ENCODE measurements at regions not wholly inside any gene's neighbourhood (a gene's known extent, or its start where the extent isn't known, plus 50 kb on each side); places are given as distances from the start of the nearest gene placed in this dataset.

DNA sequence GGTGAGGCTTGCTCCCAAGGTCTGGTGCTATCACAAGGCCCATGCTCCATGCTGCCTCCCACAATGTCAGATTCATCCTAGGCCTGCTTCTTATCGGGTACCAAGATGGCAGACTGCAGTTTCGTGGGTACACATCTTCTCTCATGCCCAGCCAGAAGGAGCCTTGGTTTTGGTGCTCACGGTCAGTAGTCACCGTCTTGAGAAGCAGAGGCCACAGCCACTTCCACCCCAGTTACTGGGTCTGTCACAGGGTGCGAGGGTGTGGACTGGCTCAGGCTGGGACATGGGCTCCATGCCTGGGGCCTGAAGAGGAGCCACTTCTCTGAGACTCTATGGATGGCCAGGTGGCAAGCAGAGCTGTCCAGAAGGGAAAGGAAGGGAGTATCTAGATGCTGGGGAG is 178.8 kb upstream of the HS6ST1 start:
- no CpG with 5 or more reads among the region's 5 CpGs for WGBS, 2 donors (ENCODE audit: low coverage in 1 of 2)
- TF ChIP-seq POLR2A (IDR thresholded peaks at IDR 0.05) (no peak), POLR2AphosphoS5 (IDR thresholded peaks at IDR 0.05) (no peak), EP300 (IDR thresholded peaks at IDR 0.05) (no peak)
- TF ChIP-seq, protein P1, sequence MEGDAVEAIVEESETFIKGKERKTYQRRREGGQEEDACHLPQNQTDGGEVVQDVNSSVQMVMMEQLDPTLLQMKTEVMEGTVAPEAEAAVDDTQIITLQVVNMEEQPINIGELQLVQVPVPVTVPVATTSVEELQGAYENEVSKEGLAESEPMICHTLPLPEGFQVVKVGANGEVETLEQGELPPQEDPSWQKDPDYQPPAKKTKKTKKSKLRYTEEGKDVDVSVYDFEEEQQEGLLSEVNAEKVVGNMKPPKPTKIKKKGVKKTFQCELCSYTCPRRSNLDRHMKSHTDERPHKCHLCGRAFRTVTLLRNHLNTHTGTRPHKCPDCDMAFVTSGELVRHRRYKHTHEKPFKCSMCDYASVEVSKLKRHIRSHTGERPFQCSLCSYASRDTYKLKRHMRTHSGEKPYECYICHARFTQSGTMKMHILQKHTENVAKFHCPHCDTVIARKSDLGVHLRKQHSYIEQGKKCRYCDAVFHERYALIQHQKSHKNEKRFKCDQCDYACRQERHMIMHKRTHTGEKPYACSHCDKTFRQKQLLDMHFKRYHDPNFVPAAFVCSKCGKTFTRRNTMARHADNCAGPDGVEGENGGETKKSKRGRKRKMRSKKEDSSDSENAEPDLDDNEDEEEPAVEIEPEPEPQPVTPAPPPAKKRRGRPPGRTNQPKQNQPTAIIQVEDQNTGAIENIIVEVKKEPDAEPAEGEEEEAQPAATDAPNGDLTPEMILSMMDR (IDR thresholded peaks at IDR 0.05) = no peak
- no peak overlapping the region for H3K4me3 ChIP-seq
- H3K36me3 ChIP-seq = no peaks in the 10 kb centered on the region
- no peaks in the 10 kb centered on the region for H3K4me1 ChIP-seq
- no peak for ATAC-seq
- peaks cover 18% of the 10 kb centered on the region for H3K27me3 ChIP-seq
- H3K27ac ChIP-seq = no peak overlapping the region
- H3K9me3 ChIP-seq = peaks cover 0 to 10% (median 0%) of the 10 kb centered on the region in 3 donors

DNA sequence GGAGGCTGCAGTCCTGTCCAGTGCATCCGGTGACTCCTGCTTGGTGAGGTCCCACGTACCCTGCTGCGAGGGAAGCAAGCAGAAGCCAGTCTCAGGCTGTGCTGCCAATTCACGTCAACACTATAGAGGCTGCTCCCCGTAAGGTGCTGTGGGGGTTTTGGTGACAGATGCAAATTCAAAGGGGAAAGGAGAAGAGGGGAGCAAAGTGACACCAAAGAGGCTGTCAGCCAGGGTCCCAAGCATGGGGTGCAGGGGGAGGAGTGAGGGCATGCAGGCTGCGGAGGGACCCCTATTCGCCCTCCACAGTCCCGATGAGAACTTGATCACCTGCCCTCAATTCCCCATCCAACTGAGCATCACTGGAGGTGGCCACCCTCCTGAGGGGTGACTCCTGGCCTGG is 179.4 kb upstream of the HS6ST1 start:
- TF ChIP-seq POLR2AphosphoS5 (IDR thresholded peaks at IDR 0.05) = no peak
- no peak for TF ChIP-seq EP300 (IDR thresholded peaks at IDR 0.05)
- TF ChIP-seq, protein P1 (IDR thresholded peaks at IDR 0.05) = no peak
- TF ChIP-seq POLR2A (IDR thresholded peaks at IDR 0.05) = no peak
- H3K36me3 ChIP-seq = no peaks in the 10 kb centered on the region
- H3K9me3 ChIP-seq = peaks cover 0 to 3% (median 0%) of the 10 kb centered on the region in 3 donors
- H3K27ac ChIP-seq = no peak overlapping the region
- no peak overlapping the region for H3K4me3 ChIP-seq
- no peak for ATAC-seq
- peaks cover 13% of the 10 kb centered on the region for H3K27me3 ChIP-seq
- H3K4me1 ChIP-seq = no peaks in the 10 kb centered on the region
- 80 to 83% methylated on average over 3 of the region's 8 CpGs for WGBS, 2 donors (ENCODE audit: low coverage in 1 of 2)

DNA sequence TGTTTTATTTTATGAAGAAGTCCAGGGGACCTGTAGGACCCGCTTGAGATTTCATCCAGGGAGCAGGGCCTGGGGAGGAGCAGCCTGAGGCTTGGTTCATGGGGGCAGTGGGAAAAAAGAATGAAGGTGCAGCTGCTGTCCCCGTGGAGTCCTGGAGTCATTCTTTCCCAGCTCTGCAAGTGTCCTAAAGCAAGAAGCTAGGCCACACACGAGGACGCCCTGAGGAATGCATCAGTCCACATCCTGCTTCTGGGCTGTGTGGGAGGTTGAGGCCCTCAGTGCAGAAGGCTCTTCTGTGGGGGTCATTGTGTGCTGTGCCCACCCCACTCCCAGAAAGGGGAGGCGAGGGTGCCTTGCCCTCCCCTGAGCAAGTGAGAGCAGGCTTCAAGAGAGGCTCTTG is 179.9 kb upstream of the HS6ST1 start:
- TF ChIP-seq EP300 (IDR thresholded peaks at IDR 0.05) = no peak
- no peak for TF ChIP-seq POLR2A (IDR thresholded peaks at IDR 0.05)
- TF ChIP-seq, protein P1 (IDR thresholded peaks at IDR 0.05) = no peak
- TF ChIP-seq POLR2AphosphoS5 (IDR thresholded peaks at IDR 0.05) = no peak
- ATAC-seq = no peak
- peaks cover 8% of the 10 kb centered on the region for H3K27me3 ChIP-seq
- H3K27ac ChIP-seq = no peak overlapping the region
- H3K4me3 ChIP-seq = no peak overlapping the region
- WGBS, 2 donors (ENCODE audit: low coverage in 1 of 2) = 86 to 87% methylated on average over 3 of the region's 5 CpGs
- no peaks in the 10 kb centered on the region for H3K9me3 ChIP-seq
- H3K36me3 ChIP-seq = no peaks in the 10 kb centered on the region
- no peaks in the 10 kb centered on the region for H3K4me1 ChIP-seq

DNA sequence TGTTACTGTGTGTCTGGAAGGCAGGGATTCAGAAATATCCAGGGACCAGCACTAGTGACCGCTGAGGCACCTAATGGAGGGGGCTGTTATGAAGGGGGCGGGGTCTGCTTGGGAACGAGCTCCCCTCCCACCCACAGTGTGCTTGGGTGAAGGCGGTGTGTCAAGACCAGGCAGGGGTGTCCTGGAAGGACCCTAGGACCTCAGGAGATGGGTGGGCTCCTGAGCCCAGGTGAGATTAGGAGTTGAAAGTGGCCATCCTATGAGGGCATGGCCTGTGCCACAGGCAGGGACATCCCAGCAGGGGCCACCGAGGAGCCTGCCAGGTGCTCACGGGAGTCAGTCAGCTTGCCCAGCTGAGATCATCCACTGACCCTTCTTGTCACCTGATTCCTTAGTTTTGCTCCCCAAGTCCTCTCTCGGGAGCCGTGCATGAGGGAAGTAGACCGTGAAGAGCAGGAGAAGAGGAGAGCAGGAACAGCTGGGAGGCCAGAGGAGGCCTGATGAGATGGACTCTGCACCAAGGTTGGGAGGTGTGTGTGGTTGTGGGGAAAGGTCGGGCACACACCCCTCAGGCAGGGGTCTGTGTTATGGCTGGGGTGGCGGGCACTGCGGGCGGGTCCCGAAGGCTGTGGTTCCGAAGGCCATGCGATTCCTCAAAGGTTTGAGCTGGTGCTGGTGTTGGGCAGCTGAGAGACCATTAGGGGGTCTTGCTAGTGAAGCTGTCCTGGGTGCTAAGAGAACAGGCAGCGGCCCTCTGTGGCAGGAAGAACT is 180.9 kb upstream of the HS6ST1 start:
- no peak for TF ChIP-seq EP300 (IDR thresholded peaks at IDR 0.05)
- TF ChIP-seq POLR2A (IDR thresholded peaks at IDR 0.05) = no peak
- TF ChIP-seq, protein P1 (IDR thresholded peaks at IDR 0.05) = no peak
- no peak for TF ChIP-seq POLR2AphosphoS5 (IDR thresholded peaks at IDR 0.05)
- Histone ChIP-seq H3K36me3 (no peaks in the 10 kb centered on the region), H3K27ac (no peak overlapping the region), H3K4me1 (no peaks in the 10 kb centered on the region), H3K27me3 (peaks cover 5% of the 10 kb centered on the region), H3K9me3 (no peaks in the 10 kb centered on the region), H3K4me3 (no peak overlapping the region)
- WGBS, 2 donors (ENCODE audit: low coverage in 1 of 2) = 88 to 93% methylated on average over 6 to 12 of the region's 17 CpGs
- ATAC-seq = no peak

DNA sequence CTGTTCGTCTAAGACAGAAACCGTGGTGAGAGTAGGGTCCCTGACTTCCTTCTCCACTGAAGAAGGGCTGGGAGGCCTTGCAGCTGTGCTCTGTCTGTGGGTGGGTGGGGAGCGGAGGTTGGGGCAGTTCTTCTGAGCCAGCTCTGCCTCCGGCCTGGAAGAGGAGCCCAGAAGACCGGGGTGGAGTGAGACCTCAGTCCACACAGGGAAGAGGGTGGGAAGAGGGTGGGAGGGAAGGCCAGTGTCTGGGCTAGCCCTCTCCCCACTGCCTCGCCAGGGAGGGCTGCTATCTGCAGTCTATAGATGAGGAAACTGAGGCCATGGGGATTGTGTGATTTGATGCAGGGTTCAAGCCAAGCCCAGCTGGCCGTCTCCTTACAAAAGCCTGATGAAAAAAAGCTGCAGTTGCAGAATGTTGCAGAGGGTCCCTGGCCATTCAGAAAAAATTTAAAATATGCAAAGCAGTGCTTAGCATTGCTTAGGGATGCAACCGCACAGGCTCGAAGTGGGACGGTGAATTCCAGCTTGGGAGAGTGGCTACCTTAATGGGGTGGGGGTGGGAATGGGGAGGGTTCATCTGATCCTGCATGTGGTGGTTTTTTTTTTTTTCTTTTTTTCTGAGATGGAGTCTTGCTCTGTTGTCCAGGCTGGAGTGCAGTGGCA is 181.6 kb upstream of the HS6ST1 start:
- no peaks in the 10 kb centered on the region for H3K9me3 ChIP-seq
- ATAC-seq = no peak
- TF ChIP-seq, protein P1 (IDR thresholded peaks at IDR 0.05) = no peak
- TF ChIP-seq EP300 (IDR thresholded peaks at IDR 0.05) (no peak), POLR2A (IDR thresholded peaks at IDR 0.05) (no peak), POLR2AphosphoS5 (IDR thresholded peaks at IDR 0.05) (no peak)
- no peaks in the 10 kb centered on the region for H3K4me1 ChIP-seq
- H3K27ac ChIP-seq = no peak overlapping the region
- H3K27me3 ChIP-seq = peaks cover under 1% of the 10 kb centered on the region
- no peaks in the 10 kb centered on the region for H3K36me3 ChIP-seq
- no peak overlapping the region for H3K4me3 ChIP-seq
- 68 to 75% methylated on average over 4 to 9 of the region's 10 CpGs for WGBS, 2 donors (ENCODE audit: low coverage in 1 of 2)

Data from gastroesophageal sphincter (tissue), 4 donors.